Activated CD4-positive, CD25-positive, alpha-beta regulatory T cell treated with anti-CD3 and anti-CD28 coated beads, Interleukin-2, amount 50 U/mL, for 24 hours (primary cell): ENCODE measurements at regions not wholly inside any gene's neighbourhood (a gene's known extent, or its start where the extent isn't known, plus 50 kb on each side); places are given as distances from the start of the nearest gene placed in this dataset.

Source experiments
- ATAC-seq, 2 donors: fragments of 150-1000 bp; cut with Tn5 transposase; one replicate each; pipeline ENCODE4 v1.10.0; 2021; ENCODE audit warnings: mild to moderate bottlenecking in 1 of 2, moderate library complexity in 1 of 2

DNA sequence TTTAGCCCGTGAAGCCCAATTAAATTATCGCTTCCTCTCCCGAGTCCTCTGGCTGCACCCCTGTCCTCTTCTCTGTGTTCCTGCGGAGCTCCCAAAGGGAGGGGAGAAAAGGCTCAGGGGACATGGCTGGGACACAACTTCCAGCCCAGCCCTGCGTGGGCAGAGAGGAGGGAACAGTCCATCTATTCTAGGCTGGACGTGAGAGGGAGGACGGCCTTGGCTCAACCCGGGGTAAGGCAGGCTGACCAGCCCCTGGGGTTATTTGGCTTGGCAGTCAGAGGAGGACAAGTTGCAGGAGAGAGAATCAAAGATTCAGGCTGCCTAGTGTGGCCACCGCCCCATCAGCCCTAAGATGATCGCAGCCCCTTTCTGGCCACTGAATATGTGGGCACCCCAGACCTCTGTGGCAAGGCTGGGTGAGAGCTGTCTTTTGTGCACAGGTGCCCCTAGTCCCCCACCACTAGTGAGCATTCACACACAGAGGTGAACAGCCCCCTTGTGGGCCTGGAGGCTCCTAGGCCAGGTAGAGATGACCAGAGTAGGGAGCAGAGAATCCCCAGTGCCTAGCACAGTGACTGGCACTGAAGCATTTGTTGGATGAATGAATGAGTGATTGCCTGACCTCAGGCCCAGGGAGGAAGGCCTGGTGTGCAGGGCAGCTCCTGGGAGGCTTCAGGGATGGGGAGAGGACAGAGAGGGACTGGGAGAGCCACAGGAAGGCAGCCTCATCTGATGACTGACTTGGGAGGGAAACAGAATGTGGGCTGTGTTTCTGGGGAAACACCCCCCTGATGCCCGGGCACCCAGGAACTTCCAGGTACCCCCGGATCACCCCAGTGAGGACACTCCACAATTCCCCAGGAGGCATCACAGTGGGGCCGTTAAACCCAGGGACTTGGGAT, 133.9 kb downstream of the C9orf50 start:
- ATAC-seq = no peak

DNA sequence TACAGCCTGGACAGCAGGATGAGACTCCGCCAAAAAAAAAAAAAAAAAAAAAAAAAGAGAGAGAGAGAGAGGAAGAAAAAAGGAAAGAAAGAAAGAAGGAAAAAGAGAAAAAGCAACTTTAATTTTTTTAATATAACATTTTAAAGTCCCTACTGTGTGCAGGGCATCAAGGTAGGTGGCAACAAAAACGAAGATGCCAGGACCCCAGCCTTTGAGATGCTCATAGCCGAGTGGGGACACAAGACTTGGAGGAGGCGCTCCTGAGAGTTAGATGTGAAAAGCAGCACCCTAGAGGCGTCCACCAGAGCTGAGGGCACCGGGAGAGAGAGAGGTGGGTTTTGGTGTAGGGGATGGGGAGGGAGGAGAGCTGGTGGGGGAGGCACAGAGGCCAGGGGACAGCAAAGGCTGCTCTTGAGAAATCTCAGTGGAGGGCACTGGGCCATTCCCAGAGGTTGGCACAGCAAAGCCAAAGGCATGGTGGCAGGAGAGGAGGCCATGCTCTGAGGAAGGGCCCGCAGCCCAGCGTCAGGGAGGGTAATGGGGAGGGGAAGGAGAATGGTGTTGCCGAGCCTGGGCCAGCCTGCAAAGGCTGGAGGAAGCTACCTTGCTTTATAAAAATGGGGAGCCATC, 135.6 kb downstream of the C9orf50 start:
- ATAC-seq = no peak

DNA sequence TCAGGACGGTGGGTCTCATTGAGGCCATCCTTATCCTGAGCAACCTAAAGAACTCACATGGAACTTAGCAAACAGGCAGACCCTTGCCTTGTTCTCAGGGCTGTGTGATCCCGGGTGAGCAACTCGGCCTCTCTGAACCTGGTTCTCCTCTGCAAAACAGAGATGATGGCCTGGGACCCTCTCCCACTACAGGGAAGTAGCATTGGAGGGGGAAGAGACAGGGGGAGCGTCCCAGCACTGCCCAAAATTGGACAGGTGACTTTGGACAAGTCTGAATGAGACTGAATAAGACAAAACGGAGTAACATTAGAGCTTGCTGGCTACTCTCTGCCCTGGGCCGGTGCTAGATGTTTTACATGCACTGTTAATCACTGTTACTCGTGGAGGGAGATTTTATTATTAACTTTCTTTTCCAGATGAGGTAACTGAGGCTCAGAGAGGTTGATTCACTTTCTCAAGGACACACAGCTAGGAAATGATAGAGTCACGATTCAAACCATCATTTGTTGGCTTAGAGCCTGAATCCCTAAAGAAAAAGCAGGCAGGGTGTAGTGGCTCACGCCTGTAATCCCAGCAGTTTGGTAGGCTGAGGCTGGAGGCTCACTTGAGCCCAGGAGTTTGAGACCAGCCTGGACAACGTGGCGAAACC, 136.4 kb downstream of the C9orf50 start:
- ATAC-seq = no peak

DNA sequence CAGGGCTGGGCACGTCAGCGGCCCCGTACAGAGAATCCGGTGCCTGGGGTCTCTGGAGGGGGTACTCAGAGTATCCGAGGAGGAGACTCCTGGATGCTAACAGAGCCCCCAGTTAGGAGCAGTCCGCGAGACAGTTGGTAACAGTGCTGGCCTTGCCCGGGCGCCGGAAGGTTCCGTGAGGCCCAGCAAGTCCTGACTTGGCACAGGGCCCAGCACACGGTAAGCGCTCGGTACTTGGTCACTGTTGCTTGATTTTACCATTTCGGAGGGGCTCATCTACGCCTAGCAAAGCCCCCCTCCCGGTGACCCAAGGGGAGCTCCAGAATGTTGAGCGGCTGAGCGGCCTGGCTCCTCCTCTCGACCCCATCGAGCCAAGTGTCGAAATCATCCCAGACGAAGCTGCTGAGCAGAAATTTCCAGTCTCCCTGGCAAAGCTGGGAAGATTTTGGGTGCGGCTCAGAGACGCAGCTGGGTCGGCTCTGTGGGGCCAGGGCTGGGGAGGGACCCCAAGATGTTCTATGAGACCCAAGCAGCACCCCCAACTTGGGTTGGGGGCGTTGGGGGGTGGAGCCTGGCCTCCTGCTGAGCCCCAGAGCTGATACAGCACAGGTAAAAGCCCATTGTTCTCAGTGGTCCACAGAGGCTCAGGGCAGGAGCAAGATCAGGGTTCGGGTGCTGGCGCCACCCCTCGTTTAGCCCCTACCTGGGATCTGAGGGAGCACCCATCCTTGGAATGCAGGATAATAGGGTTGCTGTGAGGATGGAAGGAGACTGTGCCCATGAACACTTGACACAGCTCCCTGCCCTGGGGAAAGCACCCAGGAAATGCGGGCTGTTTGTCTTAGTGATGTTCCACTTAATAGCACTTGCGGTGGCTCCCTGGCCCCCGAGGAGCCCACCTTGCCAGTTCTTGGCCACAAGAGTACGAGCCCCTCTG, 137.2 kb downstream of the C9orf50 start:
- ATAC-seq = no peak

DNA sequence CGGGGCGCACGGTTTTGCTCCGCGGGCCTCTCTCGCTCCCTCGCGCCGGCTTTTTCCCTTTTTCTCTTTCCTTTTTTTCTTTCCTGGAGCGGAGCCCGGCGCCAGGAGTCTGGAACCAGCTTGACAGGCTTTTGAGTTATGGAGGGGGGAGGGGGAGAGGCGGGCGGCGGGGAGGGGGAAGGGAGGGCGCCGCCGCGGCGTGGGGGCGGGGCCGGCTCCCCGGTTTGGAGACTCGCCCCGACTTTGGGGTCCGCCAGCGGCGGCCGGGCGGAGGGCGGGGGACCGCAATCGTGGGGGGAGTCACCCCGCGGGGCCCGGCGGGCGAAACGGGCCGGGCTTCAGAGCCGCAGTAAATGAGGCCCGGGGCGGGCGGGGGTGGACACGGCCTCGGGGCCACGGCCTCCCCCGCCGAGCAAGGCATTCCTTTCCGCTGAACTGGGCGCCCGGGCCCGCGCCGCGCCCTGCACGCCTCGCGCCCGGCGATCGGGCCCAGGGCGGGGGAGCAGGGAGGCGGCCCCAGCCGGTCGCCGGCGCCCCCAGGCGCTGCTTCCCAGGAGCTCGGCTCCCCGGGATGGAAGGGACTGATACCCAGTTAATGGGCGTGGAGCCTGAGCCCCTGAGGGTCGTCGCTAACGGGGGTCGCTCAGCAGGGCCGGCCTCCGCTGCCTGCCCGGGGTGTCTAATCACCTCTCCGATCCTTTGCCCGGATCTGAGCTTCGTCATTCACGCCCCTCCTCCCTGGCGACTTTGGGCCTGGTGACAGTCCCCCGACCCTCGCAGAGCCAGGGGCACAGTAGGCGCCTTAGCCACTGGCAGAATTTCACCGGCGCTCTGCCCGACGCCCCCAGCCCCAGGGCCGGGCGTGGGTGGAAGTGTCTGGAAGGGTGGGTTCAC, 138.1 kb downstream of the C9orf50 start:
- peak; percentile 29 to 36 for ATAC-seq

DNA sequence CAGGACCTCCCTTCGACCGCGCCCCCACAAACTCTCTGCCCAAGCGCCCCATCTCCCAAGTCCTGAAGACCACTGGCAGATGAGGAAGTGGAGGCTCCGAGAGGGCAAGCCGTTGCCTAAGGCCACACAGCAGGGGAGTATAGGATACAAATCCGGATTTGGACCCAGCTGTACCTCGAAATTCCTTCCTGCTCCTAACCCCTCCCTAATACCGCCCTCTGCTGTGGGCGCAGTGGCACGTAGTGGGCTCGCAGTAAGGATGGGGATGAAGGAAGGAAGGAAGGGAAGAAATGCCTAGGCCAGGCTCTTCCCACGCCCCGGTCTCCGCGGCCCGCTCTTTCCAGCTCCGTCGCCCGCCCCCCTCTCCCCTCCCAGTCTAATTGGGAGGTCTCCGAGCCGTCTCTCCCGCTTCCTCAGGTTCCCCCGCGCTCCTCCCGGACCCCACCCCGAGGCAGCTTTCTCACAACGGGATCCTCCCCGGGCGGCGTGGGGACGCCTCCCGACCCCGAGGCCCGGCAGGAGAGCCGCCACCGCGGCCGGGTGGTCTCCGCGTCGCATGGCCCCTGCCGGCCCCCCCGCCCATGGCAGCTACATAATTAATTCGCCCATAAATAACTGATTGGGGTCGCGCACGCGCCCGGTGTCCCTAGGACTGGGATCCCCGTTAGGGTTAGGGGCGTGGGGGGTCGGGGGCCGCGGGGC, 138.9 kb downstream of the C9orf50 start:
- no peak for ATAC-seq

DNA sequence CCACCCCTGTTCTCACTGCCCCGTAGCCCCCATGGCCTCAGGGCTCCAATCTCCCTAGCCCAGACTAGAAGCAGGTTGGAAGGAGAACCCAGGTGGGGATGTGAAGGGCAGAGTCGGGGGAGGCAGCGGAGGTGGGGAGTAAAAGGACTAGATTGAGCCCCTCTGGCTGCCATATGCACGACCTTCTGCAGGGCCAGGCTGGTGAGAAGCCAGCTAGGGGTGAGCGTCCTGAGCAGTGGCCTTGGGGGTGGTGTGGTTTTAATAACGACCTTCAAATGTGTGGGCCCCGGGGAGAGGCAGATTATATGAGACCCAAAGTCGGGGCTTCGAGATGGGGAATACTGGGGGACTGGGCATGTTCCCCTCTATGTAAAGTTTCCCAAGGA, 139.5 kb downstream of the C9orf50 start:
- ATAC-seq = no peak

DNA sequence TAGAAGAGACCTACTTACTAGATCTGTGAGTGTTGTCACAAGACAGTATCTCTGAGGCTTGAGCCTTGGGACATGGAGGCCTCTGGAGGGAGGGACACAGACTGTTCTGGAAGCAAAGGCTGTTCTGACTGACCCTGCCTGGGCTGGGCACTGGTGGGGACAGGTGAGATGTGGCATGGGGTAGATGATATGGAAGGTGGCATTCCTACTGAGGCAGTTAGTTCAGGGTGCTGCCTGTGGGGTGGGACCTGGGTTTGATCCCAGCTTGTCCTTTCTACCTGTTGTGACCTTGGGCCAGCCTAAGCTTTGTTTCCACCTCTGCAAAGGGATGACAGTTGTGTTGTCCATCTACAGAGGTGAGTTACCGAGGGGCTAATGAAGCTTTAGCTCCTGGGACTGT, 140.2 kb downstream of the C9orf50 start:
- no peak for ATAC-seq

DNA sequence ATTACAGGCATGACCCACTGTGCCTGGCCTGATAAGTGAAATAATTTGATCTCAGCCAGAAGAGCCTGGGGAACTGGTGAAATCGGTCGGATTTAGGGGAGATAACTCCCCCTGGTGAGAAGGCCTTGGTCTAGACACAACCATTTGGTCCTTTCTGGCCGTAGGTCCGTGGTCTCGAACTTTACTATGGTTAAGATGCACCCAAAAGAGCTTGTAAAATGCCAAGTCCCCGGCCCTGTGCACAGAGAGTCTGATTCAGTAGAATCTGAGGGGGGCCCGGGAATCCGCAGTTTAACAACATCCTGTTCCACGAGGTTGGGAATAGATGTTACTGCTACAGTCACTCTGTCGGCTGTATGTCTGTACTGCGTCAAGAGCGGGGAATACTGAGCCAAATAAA, 140.7 kb downstream of the C9orf50 start:
- ATAC-seq = no peak

DNA sequence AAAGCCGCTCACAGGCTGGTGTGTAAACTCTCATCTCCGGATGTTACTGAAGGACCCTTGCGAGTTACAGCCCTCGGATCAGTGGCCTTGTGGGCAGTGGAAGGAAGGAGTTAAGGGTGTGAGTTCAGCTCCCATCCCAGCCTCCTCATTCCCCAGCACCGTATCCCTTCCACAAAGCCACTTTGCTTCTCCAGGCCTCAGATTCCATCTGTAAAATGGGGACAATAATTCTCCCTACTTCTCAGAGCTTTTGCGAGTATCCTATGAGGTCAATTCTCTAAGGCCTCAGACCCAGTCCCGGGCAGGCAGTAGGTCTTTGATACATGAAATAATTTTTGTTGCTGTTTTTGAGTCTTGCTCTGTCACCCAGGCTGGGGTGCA, 141.3 kb downstream of the C9orf50 start:
- ATAC-seq = no peak

DNA sequence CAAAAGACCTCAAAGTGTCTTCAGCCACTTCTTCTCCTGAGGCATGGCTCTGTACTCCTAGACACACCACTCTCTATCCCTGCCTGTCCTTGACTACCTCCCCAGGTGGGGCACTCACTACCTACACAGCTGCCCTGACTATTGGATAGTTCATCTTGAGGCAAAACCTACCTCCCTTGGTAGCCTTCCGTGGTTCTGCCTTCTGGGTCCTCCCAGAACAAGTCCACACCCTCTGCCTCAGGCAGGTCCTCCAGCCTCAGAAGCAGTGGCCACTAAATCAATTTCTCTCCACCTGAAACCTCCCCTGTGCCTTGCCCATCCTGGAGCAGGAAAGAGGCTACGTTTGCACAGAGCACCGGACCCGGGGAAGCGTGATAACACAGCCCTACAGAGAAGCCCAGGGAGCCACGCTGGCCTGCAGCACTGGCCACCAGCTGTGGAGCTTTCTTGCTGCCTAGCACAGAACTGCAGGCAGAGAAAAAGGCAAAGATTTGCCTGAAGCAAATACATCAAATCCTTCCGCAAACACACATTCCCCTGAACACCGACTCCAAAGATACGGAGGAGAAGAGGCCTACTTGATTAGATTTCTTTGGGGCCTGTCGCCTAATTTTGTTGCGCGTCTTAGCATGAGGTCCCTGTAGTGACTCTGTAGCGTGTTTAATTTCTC, 141.8 kb downstream of the C9orf50 start:
- ATAC-seq = no peak

DNA sequence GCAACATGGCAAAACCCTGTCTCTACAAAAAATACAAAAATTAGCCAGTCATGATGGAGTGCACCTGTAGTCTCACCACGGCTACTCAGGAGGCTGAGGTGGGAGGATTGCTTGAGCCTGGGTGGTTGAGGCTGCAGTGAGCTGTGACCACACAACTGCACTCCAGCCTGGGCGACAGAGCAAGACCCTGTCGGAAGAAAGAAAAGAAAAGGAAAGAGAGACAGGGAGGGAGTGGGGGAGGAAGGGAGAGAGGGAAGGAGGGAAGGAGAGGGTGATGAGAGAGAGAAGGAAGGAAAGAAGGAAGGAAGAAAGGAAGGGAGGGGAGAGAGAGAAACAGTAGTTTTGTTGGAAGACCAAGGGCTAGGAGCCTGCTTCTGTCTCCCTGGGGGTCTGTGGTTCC, 142.4 kb downstream of the C9orf50 start:
- no peak for ATAC-seq

DNA sequence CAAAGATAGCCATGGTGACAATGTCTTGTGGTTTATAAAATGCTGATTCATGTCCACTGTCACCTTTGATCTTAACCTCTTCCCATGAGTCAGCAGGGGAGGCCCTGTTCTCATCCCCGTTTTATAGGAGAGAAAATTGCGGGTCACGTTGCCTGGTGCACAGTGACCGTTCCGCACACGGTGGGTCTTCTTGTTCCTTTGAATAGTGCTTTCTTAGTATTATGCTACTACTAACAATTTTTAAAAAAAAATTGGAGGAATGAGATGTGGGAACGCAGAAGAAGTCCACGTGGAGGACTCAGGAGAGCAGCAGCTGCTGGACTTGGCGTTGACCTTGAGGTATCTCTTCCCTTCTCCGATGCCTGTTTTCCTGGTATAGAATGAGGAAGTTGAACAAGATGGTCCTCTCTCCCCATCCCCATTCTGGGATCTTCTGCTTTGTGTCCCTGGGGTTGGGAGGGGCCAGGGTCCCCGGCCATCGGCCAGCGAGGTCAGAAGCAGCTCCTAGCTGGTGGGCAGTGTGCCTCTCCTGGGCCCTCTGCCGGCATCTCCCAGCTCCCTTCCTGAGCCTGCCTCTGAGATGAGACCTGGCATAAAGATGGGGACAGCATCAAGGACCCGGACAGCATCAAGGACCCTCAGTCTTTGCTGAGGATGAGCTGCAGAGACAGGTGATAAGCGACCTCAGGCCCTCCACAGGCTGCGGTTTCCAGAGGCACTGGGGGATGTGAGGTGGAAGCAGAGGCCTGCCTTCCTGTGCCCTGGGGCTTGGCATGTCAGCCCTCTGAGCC, 143.9 kb downstream of the C9orf50 start:
- ATAC-seq = peak in 1 of 2 donors; percentile 55

DNA sequence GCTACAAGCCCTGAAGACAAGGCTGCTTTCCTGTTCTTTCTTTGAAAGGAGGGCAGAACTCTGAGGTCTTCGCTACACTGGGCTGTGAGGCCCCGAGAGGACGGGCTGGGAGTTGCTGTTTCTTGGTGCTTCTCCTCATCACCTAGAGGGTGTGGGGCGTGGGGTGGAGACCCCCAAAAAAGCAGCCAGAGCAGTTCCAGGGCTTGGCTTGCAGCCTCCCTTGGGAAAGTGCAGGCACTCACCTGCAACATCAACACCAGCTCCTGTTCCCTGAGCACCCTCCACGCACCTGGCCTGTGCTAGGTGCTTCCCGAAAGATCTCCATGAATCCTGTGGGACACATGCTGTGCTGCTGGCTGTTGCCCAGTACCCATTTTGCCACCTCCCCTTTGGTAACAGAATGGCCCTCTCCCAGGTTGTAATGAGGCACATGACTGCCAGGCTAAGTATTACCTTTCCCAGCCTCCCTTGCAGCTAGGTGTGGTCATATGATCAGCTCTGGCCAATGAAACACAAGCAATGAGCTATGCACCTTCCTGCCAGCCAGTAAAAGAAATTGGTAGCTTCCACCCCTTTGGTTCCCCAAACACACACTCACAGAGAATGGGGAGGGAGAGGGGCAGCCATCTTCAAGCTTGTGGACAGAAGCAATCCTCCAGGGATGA, 146.0 kb downstream of the C9orf50 start:
- no peak for ATAC-seq

DNA sequence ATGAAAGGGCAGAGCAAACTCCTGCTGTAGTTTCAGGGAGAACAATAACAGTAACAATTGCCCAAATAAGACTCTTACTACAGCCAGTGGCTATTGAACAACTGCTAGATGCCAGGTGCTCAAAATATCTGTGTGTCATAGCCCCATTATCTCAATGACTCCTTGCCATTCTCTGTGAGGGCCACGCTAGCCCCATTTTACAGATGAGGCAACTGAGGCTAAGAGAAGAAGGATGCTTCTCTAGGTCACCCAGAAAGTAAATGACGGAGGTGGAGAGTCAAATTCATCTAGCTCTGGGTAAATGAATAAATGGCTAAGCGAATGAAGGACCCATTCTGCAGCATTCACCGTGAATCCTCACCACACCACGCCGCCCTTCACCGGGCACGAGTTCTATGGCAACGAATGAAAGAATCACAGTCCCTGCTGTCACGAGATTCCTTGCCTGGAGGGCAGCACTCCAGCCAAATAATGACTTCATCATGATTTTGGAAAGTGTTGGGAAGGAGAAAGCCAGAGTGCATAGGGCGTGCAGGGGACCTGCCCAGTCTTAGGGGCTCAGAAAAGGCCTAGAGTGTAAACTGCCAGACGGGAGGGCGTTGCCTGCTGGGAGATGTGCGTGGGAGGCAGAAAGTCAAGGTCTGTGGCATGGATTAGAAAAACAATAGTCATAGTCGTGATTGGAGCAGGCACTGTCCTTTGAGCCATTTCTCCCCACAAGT, 147.2 kb downstream of the C9orf50 start:
- ATAC-seq = no peak

DNA sequence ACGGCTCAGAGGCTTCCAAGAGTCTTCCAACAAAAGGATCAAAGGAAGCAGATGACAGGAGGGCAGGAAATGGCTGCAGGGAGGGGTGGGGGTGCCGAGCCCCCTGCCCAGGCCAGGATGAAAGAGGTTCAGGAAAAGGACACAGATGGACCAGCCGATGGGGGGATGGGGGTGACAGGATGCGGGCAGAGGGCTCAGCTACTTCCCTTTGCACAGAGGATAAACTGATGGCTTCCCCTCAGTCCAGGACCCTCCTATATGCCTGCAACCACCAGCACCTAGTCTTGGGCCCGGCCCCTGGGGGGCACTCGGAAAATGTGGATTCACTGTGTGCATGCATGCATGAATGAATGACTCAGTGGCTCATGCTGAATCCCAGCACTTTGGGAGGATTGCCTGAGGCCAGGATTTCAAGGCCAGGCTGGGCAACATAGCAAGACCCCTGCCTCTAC, 148.2 kb downstream of the C9orf50 start:
- ATAC-seq = no peak

DNA sequence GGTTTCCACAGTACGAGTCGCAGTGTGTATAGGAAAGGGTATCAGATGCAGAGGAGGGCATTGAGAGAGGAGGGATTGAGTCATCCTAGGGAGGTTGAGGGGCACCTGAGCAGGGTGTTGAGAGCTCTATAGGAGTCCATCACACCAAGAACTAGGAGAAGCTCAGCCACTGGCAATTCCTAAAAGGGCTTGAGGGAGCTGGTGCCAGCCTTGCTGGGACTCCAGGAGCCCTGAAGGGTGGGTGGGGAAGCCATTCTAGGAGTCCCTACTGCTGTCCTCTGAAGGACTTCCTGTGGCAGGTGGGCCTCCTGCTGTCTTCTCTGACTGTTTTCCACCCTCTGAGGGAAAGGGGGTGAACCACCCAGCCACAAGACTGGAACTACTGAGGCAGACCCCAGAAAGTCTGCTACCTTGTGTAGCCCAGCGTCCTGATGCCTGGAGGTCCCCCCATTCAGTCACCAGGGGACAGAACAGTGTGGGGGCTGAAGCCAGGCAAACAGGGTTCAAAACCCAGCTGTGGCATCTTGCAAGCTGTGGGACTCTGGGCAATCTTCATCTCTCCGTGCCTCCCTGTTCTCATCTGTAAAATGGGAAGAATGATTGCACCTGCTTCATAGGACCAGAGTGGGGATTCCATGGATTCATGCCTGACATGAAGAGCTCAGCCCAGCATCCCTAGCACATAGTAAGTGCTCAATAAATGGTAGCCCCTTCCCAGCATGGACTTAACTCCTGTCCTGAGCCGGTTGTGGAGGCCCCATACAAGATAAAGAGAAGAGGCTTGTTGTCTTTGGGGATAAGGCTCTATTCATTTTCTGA, 149.5 kb downstream of the C9orf50 start:
- peak; percentile 69 to 81 for ATAC-seq
